ENCODE measurements at regions not wholly inside any gene's neighbourhood (a gene's known extent, or its start where the extent isn't known, plus 50 kb on each side); places are given as distances from the start of the nearest gene placed in this dataset.

- DNase-seq (ENCODE audit: low spot score) = no peak
These were observed 463.3 kb upstream of the DMAC1 start for GRCh38 chr9:8262625-8263622.

GRCh38 chr9:8261737-8262136, 462.2 kb upstream of the DMAC1 start:
- no peak for DNase-seq (ENCODE audit: low spot score)

GRCh38 chr9:8259028-8259427, 459.4 kb upstream of the DMAC1 start:
- no peak for DNase-seq (ENCODE audit: low spot score)

- no peak for DNase-seq (ENCODE audit: low spot score)
These were observed 457.3 kb upstream of the DMAC1 start for GRCh38 chr9:8256880-8257279.

GRCh38 chr9:8255850-8256249, 456.3 kb upstream of the DMAC1 start:
- no peak for DNase-seq (ENCODE audit: low spot score)

- DNase-seq (ENCODE audit: low spot score) = no peak
These were observed 455.0 kb upstream of the DMAC1 start for GRCh38 chr9:8254541-8254940.

GRCh38 chr9:8252445-8252844, 452.9 kb upstream of the DMAC1 start:
- no peak for DNase-seq (ENCODE audit: low spot score)

- DNase-seq (ENCODE audit: low spot score) = no peak
These were observed 452.0 kb upstream of the DMAC1 start for GRCh38 chr9:8251566-8251965.

- no peak for DNase-seq (ENCODE audit: low spot score)
These were observed 445.0 kb upstream of the DMAC1 start for GRCh38 chr9:8244505-8245092.

GRCh38 chr9:8241201-8241600, 441.6 kb upstream of the DMAC1 start:
- DNase-seq (ENCODE audit: low spot score) = no peak

- DNase-seq (ENCODE audit: low spot score) = no peak
These were observed 437.5 kb upstream of the DMAC1 start for GRCh38 chr9:8237096-8237495.

- DNase-seq (ENCODE audit: low spot score) = no peak
These were observed 435.9 kb upstream of the DMAC1 start for GRCh38 chr9:8235489-8235888.

GRCh38 chr9:8234316-8234715, 434.7 kb upstream of the DMAC1 start:
- DNase-seq (ENCODE audit: low spot score) = no peak

GRCh38 chr9:8232726-8233125, 433.1 kb upstream of the DMAC1 start:
- no peak for DNase-seq (ENCODE audit: low spot score)

- DNase-seq (ENCODE audit: low spot score) = no peak
These were observed 429.6 kb upstream of the DMAC1 start for GRCh38 chr9:8229226-8229625.

GRCh38 chr9:8224381-8224801, 424.8 kb upstream of the DMAC1 start:
- no peak for DNase-seq (ENCODE audit: low spot score)

GRCh38 chr9:8223861-8224260, 424.3 kb upstream of the DMAC1 start:
- DNase-seq (ENCODE audit: low spot score) = no peak

- DNase-seq (ENCODE audit: low spot score) = no peak
These were observed 421.9 kb upstream of the DMAC1 start for GRCh38 chr9:8221462-8221861.

- no peak for DNase-seq (ENCODE audit: low spot score)
These were observed 408.9 kb upstream of the DMAC1 start for GRCh38 chr9:8208465-8208864.

- no peak for DNase-seq (ENCODE audit: low spot score)
These were observed 408.0 kb upstream of the DMAC1 start for GRCh38 chr9:8207596-8207995.

- DNase-seq (ENCODE audit: low spot score) = no peak
These were observed 407.1 kb upstream of the DMAC1 start for GRCh38 chr9:8206720-8207119.

- DNase-seq (ENCODE audit: low spot score) = no peak
These were observed 406.0 kb upstream of the DMAC1 start for GRCh38 chr9:8205576-8205975.

GRCh38 chr9:8189881-8190280, 390.3 kb upstream of the DMAC1 start:
- DNase-seq (ENCODE audit: low spot score) = no peak
